H1 (cell line): ENCODE measurements at regions not wholly inside any gene's neighbourhood (a gene's known extent, or its start where the extent isn't known, plus 50 kb on each side); places are given as distances from the start of the nearest gene placed in this dataset.
A peak's percentile ranks its signal among the peaks of the same experiment; 100 is the strongest.

Experiments used
- CTCF ChIA-PET: fragments of 300-600 bp; sonication (Branson Sonifier 250); formaldehyde crosslinking; loops from one replicate; lab custom pipeline; 2021; ENCODE audit not compliant: partially characterized antibody; lab: Charles Lee
- POLR2A ChIA-PET: fragments of 300-600 bp; sonication (Branson Sonifier 250); formaldehyde crosslinking; loops from one replicate; lab custom pipeline; 2021; ENCODE audit warnings: inconsistent platforms; ENCODE audit not compliant: partially characterized antibody; lab: Charles Lee
- DNase-seq, 2 experiments: peaks; one replicate each; pipeline versions ENCODE4 v3.0.0 to v3.0.0-alpha.2; 2010 to 2022; ENCODE audit warnings: low spot score in 2 of 2, low read depth in 1 of 2, mixed read lengths in 1 of 2
- FAIRE-seq: peaks from 2 replicates; lab custom pipeline; 2011; peaks lifted over from hg19 to GRCh38; lab: Jason Lieb, UNC
- H2AFZ ChIP-seq: 2 replicates; pipeline ENCODE4 v1.8.1; 2012; ENCODE audit warnings: low read length, inconsistent platforms
- H2AK5ac ChIP-seq: 2 replicates; pipeline ENCODE4 v1.6.1; 2013; ENCODE audit warnings: low read depth, low read length
- H2BK120ac ChIP-seq: replicated peaks from 2 replicates; pipeline ENCODE3; 2013; ENCODE audit warnings: low read depth, low read length, inconsistent platforms
- H2BK12ac ChIP-seq: 2 replicates; pipeline ENCODE4 v1.6.1; 2013; ENCODE audit warnings: low read depth, low read length
- H2BK15ac ChIP-seq: 2 replicates; pipeline ENCODE4 v1.6.1; 2013; ENCODE audit warnings: low read length
- H2BK20ac ChIP-seq: 2 replicates; pipeline ENCODE4 v1.6.1; 2013; ENCODE audit warnings: low read length
- H2BK5ac ChIP-seq: 2 replicates; pipeline ENCODE4 v1.6.1; 2013; ENCODE audit warnings: low read depth, low read length
- H3K14ac ChIP-seq: 2 replicates; pipeline ENCODE4 v1.6.1; 2013; ENCODE audit warnings: inconsistent platforms; ENCODE audit not compliant: insufficient read length
- H3K18ac ChIP-seq: 2 replicates; pipeline ENCODE4 v1.6.1; 2013; ENCODE audit warnings: low read length; ENCODE audit errors: extremely low read depth
- H3K23ac ChIP-seq: 2 replicates; pipeline ENCODE4 v1.6.1; 2013; ENCODE audit warnings: inconsistent platforms; ENCODE audit not compliant: insufficient read length
- H3K23me2 ChIP-seq: 2 replicates; pipeline ENCODE4 v1.6.1; 2013; ENCODE audit warnings: low read depth, low read length
- H3K27ac ChIP-seq: 2 replicates; pipeline ENCODE4 v1.6.1; 2011; ENCODE audit warnings: low read depth, low read length, inconsistent platforms
- H3K27me3 ChIP-seq, 4 experiments: replicated peaks in 1 of 4; 1 replicate in 1 of 4; 2 replicates in 3 of 4; pipeline versions ENCODE4 v1.6.1 to v1.8.1; 2011 to 2013; ENCODE audit warnings: low read length in 3 of 4, mild to moderate bottlenecking in 3 of 4, inconsistent platforms in 2 of 4, mixed read lengths in 2 of 4, moderate library complexity in 1 of 4; ENCODE audit not compliant: control insufficient read depth in 3 of 4, insufficient read depth in 3 of 4; ENCODE audit errors: extremely low read depth in 1 of 4
- H3K36me3 ChIP-seq, 4 experiments: 2 replicates each; pipeline versions ENCODE4 v1.6.1 to v1.8.1; 2011 to 2013; ENCODE audit warnings: mild to moderate bottlenecking in 4 of 4, low read length in 3 of 4, moderate library complexity in 2 of 4, control low read depth in 1 of 4, inconsistent platforms in 1 of 4; ENCODE audit not compliant: insufficient read depth in 4 of 4, control insufficient read depth in 2 of 4
- H3K4ac ChIP-seq: replicated peaks from 2 replicates; pipeline ENCODE3; 2013; ENCODE audit warnings: low read length, low read depth, mixed read lengths, inconsistent platforms; ENCODE audit not compliant: insufficient read length
- H3K4me1 ChIP-seq, 4 experiments: replicated peaks in 1 of 4; 1 replicate in 1 of 4; 2 replicates in 3 of 4; pipeline versions ENCODE4 v1.6.1 to v1.8.1; 2011 to 2013; ENCODE audit warnings: low read length in 3 of 4, inconsistent platforms in 2 of 4, mixed read lengths in 1 of 4; ENCODE audit not compliant: insufficient read depth in 4 of 4, control insufficient read depth in 3 of 4
- H3K4me2 ChIP-seq, 2 experiments: 2 replicates each; pipeline versions ENCODE4 v1.6.1 to v1.8.1; 2011 to 2013; ENCODE audit warnings: low read depth in 2 of 2, low read length in 2 of 2, control low read depth in 1 of 2, inconsistent platforms in 1 of 2, mild to moderate bottlenecking in 1 of 2; ENCODE audit not compliant: insufficient read depth in 1 of 2
- H3K4me3 ChIP-seq, 4 experiments: fragments of 200-600, 300-600 bp in 1 of 4; sonication (generic), shearing (Covaris generic), sonication (Bioruptor Twin) in 1 of 4; 2 replicates each; pipeline versions ENCODE4 v1.5.1 to v1.8.1; 2011 to 2016; ENCODE audit warnings: low read length in 4 of 4, low read depth in 3 of 4, control low read depth in 2 of 4, inconsistent platforms in 2 of 4, mild to moderate bottlenecking in 2 of 4, mixed read lengths in 1 of 4, moderate library complexity in 1 of 4; ENCODE audit not compliant: insufficient read depth in 2 of 4; ENCODE audit errors: extremely low read depth in 1 of 4
- H3K56ac ChIP-seq: replicated peaks from 2 replicates; pipeline ENCODE3; 2013; ENCODE audit warnings: low read depth, mild to moderate bottlenecking, mixed read lengths, low read length, inconsistent platforms; ENCODE audit not compliant: insufficient read length
- H3K79me1 ChIP-seq: 2 replicates; pipeline ENCODE4 v1.6.1; 2013; ENCODE audit warnings: low read depth, low read length, control low read depth
- H3K79me2 ChIP-seq, 2 experiments: 2 replicates each; pipeline versions ENCODE4 v1.6.1 to v1.8.1; 2012 to 2013; ENCODE audit warnings: low read length in 2 of 2, mild to moderate bottlenecking in 2 of 2, inconsistent platforms in 1 of 2; ENCODE audit not compliant: insufficient read depth in 2 of 2, control insufficient read depth in 1 of 2
- H3K9ac ChIP-seq, 4 experiments: replicated peaks in 1 of 4; 1 replicate in 1 of 4; 2 replicates in 3 of 4; pipeline versions ENCODE4 v1.6.1 to v1.8.1; 2011 to 2013; ENCODE audit warnings: low read depth in 3 of 4, low read length in 3 of 4, control low read depth in 2 of 4, mild to moderate bottlenecking in 2 of 4, moderate library complexity in 2 of 4, inconsistent platforms in 1 of 4; ENCODE audit errors: extremely low read depth in 1 of 4
- H3K9me3 ChIP-seq, 2 experiments: 2 replicates each; pipeline versions ENCODE4 v1.6.1 to v1.8.1; 2012 to 2013; ENCODE audit warnings: mild to moderate bottlenecking in 2 of 2, moderate library complexity in 2 of 2, control low read depth in 1 of 2, inconsistent platforms in 1 of 2, low read depth in 1 of 2, low read length in 1 of 2, mixed read lengths in 1 of 2; ENCODE audit not compliant: insufficient read depth in 2 of 2
- H4K20me1 ChIP-seq, 2 experiments: replicated peaks in 1 of 2; 2 replicates each; pipeline versions ENCODE3 to v1.8.1; 2011 to 2013; ENCODE audit warnings: inconsistent platforms in 2 of 2, low read length in 2 of 2, mild to moderate bottlenecking in 1 of 2; ENCODE audit not compliant: insufficient read depth in 2 of 2, control insufficient read depth in 1 of 2
- H4K5ac ChIP-seq: 2 replicates; pipeline ENCODE4 v1.6.1; 2013; ENCODE audit warnings: low read length, low read depth, mixed read lengths, inconsistent platforms; ENCODE audit not compliant: insufficient read length
- H4K8ac ChIP-seq: 2 replicates; pipeline ENCODE4 v1.8.0; 2013; ENCODE audit warnings: mild to moderate bottlenecking, moderate library complexity, low read length, inconsistent platforms; ENCODE audit not compliant: insufficient read depth; ENCODE audit errors: extremely low read depth
- H4K91ac ChIP-seq: replicated peaks from 2 replicates; pipeline ENCODE3; 2013; ENCODE audit warnings: low read length, mixed read lengths, inconsistent platforms; ENCODE audit not compliant: insufficient read length
- CEBPB ChIP-seq: IDR thresholded peaks from 2 replicates; pipeline ENCODE4 v1.6.1; 2012; ENCODE audit warnings: low read depth, low read length
- EGR1 ChIP-seq: IDR thresholded peaks from 2 replicates; pipeline ENCODE4 v1.6.1; 2011; ENCODE audit warnings: low read depth, low read length, borderline replicate concordance
- EP300 ChIP-seq, 2 experiments: IDR thresholded peaks; 1 replicate in 1 of 2; 2 replicates in 1 of 2; pipeline ENCODE4 v1.6.1; 2011 to 2012; ENCODE audit warnings: low read depth in 2 of 2, low read length in 2 of 2, mild to moderate bottlenecking in 2 of 2, borderline replicate concordance in 1 of 2, inconsistent platforms in 1 of 2, moderate library complexity in 1 of 2
- FOSL1 ChIP-seq: IDR thresholded peaks from 2 replicates; pipeline ENCODE4 v1.6.1; 2011; ENCODE audit warnings: mild to moderate bottlenecking, low read depth, low read length, moderate library complexity; ENCODE audit not compliant: insufficient read depth
- GTF2F1 ChIP-seq: IDR thresholded peaks from 2 replicates; pipeline ENCODE4 v1.6.1; 2012; ENCODE audit warnings: low read depth, low read length, improper control_type of control experiment, borderline replicate concordance
- KDM1A ChIP-seq: fragments of 200-600, 300-600 bp; sonication (generic); IDR thresholded peaks from 2 replicates; pipeline ENCODE4 v1.7.1; 2016; ENCODE audit warnings: mild to moderate bottlenecking, low read length, borderline replicate concordance
- KDM4A ChIP-seq: IDR thresholded peaks from one replicate; pipeline ENCODE4 v1.7.1; 2012; ENCODE audit warnings: low read depth, mild to moderate bottlenecking, moderate library complexity, low read length, inconsistent platforms; ENCODE audit not compliant: severe bottlenecking
- RFX5 ChIP-seq: IDR thresholded peaks from 2 replicates; pipeline ENCODE4 v1.6.1; 2011; ENCODE audit warnings: low read depth, low read length, improper control_type of control experiment, borderline replicate concordance
- SAP30 ChIP-seq: fragments of 300-600 bp; sonication (generic); IDR thresholded peaks from 2 replicates; pipeline ENCODE4 v1.7.1; 2012; ENCODE audit warnings: low read length, moderate library complexity, mild to moderate bottlenecking, inconsistent platforms; ENCODE audit not compliant: insufficient read depth, insufficient replicate concordance
- SIX5 ChIP-seq: IDR thresholded peaks from 2 replicates; pipeline ENCODE4 v1.6.1; 2011; ENCODE audit warnings: mild to moderate bottlenecking, low read depth, low read length
- SP1 ChIP-seq: IDR thresholded peaks from 2 replicates; pipeline ENCODE4 v1.6.1; 2011; ENCODE audit warnings: low read depth, low read length
- SP2 ChIP-seq: IDR thresholded peaks from 2 replicates; pipeline ENCODE4 v1.6.1; 2012; ENCODE audit warnings: mild to moderate bottlenecking, low read length, inconsistent platforms
- TAF7 ChIP-seq: optimal IDR thresholded peaks from 2 replicates; pipeline ENCODE3; 2011; ENCODE audit warnings: low read depth, mild to moderate bottlenecking, inconsistent platforms, low read length, moderate library complexity, borderline replicate concordance
- TBP ChIP-seq: IDR thresholded peaks from 2 replicates; pipeline ENCODE4 v1.6.1; 2011; ENCODE audit warnings: low read depth, low read length, improper control_type of control experiment
- TCF12 ChIP-seq: IDR thresholded peaks from 2 replicates; pipeline ENCODE4 v1.6.1; 2011; ENCODE audit warnings: low read depth, mild to moderate bottlenecking, low read length
- WGBS, 2 experiments: shearing (Covaris generic) in 1 of 2; methylation state at CpG; one replicate each; pipeline versions ENCODE4 v1.1.6 to v1.1.7; 2013 to 2015; ENCODE audit warnings: low lambda C conversion rate in 2 of 2, mixed read lengths in 2 of 2, inconsistent platforms in 1 of 2, low coverage in 1 of 2, missing lambda C conversion rate in 1 of 2; ENCODE audit not compliant: insufficient replicate concordance in 2 of 2, insufficient coverage in 1 of 2, insufficient read length in 1 of 2; ENCODE audit errors: extremely low coverage in 1 of 2, missing lambda C conversion rate in 1 of 2; 5-methylcytosine and 5-hydroxymethylcytosine counted together

- no peak overlapping the region for H3K23ac ChIP-seq
- H3K4me1 ChIP-seq, result peaks cover 0 to 4% (median 2%) of the 10 kb centered on the region in 4 experiments; a peak in 5 of 7 replicates
- H4K91ac ChIP-seq, result no peak overlapping the region
- DNase-seq (no peak), FAIRE-seq (no peak)
- no peaks in the 10 kb centered on the region for H3K79me1 ChIP-seq
- H3K4me2 ChIP-seq, result no peak overlapping the region
- no peak overlapping the region for H2AK5ac ChIP-seq
- no peak overlapping the region for H2AFZ ChIP-seq
- H3K23me2 ChIP-seq, result no peaks in the 10 kb centered on the region
- H3K4me3 ChIP-seq, result no peak overlapping the region
- no peak overlapping the region for H2BK15ac ChIP-seq
- H2BK12ac ChIP-seq, result 0 out of 2 replicates have a peak overlapping the region, but pooled peaks have one; percentile 39
- no peak overlapping the region for H2BK5ac ChIP-seq
- H3K14ac ChIP-seq, result no peak overlapping the region
- no peaks in the 10 kb centered on the region for H4K20me1 ChIP-seq
- no peak overlapping the region for H2BK120ac ChIP-seq
- CTCF ChIA-PET, result interaction anchor here (0.8 to 4.5 kb wide), 21 partner anchors 8 to 343 kb away, joined by 3 to 28 read pairs (median 3); no protein-coding TSS in a partner anchor
- H3K36me3 ChIP-seq, result no peaks in the 10 kb centered on the region
- no peak overlapping the region for H2BK20ac ChIP-seq
- H4K5ac ChIP-seq, result no peak overlapping the region
- WGBS, 2 experiments, result 90% methylated on average over 4 of the region's 4 CpGs; no CpG with 5 or more reads in 1 of the 2 experiments
- H3K27ac ChIP-seq, result no peak overlapping the region
- POLR2A ChIA-PET, result no interaction called here
- H4K8ac ChIP-seq, result no peak overlapping the region
- no peak overlapping the region for H3K18ac ChIP-seq
- H3K4ac ChIP-seq, result no peak overlapping the region
- H3K79me2 ChIP-seq, result no peaks in the 10 kb centered on the region
- H3K27me3 ChIP-seq, result 0 out of 7 replicates have a peak, but pooled peaks cover 0 to 2% (median 0%) of the 10 kb centered on the region in 4 experiments
- H3K56ac ChIP-seq, result no peak overlapping the region
- H3K9ac ChIP-seq, result no peak overlapping the region
- no peaks in the 10 kb centered on the region for H3K9me3 ChIP-seq
- TF ChIP-seq RFX5 (no peak), SIX5 (no peak), TCF12 (no peak), TBP (no peak), TAF7 (no peak), SP2 (no peak), FOSL1 (no peak), SAP30 (no peak), SP1 (no peak), EGR1 (no peak), EP300 (IDR thresholded peaks at IDR 0.05; ENCODE audit: borderline replicate concordance in 1 of 2, low read depth in 2 of 2, low read length in 2 of 2) (no peak), KDM4A (no peak), CEBPB (no peak), GTF2F1 (no peak), KDM1A (no peak)
Observed at GRCh38 chr10:78851647-78852046, 217.1 kb upstream of the ZMIZ1 start.
